Esophagus muscularis mucosa (tissue), 4 donors: ENCODE measurements at regions not wholly inside any gene's neighbourhood (a gene's known extent, or its start where the extent isn't known, plus 50 kb on each side); places are given as distances from the start of the nearest gene placed in this dataset.

Experiments used
- DNase-seq: peaks from one replicate; pipeline ENCODE4 v3.0.0-alpha.2; 2017; ENCODE audit errors: extremely low spot score
- H3K27ac ChIP-seq, 4 donors: fragments of 200-600 bp; sonication (generic); replicated peaks in 1 of 4; 1 replicate in 3 of 4; 2 replicates in 1 of 4; pipeline ENCODE4 v1.5.1; 2016 to 2019; ENCODE audit warnings: mild to moderate bottlenecking in 1 of 4
- H3K27me3 ChIP-seq, 4 donors: fragments of 200-600 bp; sonication (generic); one replicate each; pipeline versions ENCODE4 v1.5.1 to v1.6.0; 2016 to 2019
- H3K36me3 ChIP-seq, 4 donors: fragments of 200-600 bp; sonication (generic); one replicate each; pipeline ENCODE4 v1.5.1; 2016 to 2019
- H3K4me1 ChIP-seq, 4 donors: fragments of 200-600 bp; sonication (generic); one replicate each; pipeline ENCODE4 v1.5.1; 2016 to 2019
- H3K4me3 ChIP-seq, 4 donors: fragments of 200-600 bp; sonication (generic); 1 replicate in 2 of 4; 2 replicates in 2 of 4; pipeline ENCODE4 v1.5.1; 2016 to 2019; ENCODE audit warnings: mild to moderate bottlenecking in 4 of 4, moderate library complexity in 1 of 4
- H3K9me3 ChIP-seq, 4 donors: fragments of 200-600 bp; sonication (generic); 1 replicate in 3 of 4; 2 replicates in 1 of 4; pipeline ENCODE4 v1.5.1; 2016 to 2019
- EP300 ChIP-seq: sonication (generic); formaldehyde crosslinking; IDR thresholded peaks from one replicate; pipeline ENCODE4 v1.6.1; 2017; ENCODE audit warnings: antibody characterized with exemption
- POLR2A ChIP-seq: fragments of 450-650 bp; IDR thresholded peaks from one replicate; pipeline ENCODE4 v1.6.1; 2017; ENCODE audit warnings: antibody characterized with exemption, moderate library complexity, mild to moderate bottlenecking, low read depth
- POLR2AphosphoS5 ChIP-seq, 2 donors: sonication (generic); formaldehyde crosslinking; IDR thresholded peaks; one replicate each; pipeline ENCODE4 v1.6.1; 2017; ENCODE audit warnings: antibody characterized with exemption in 2 of 2
- WGBS: methylation state at CpG from one replicate; pipeline ENCODE4 v1.1.5; 2018; 5-methylcytosine and 5-hydroxymethylcytosine counted together
- intact Hi-C: fragments of 100-400 bp; cut with DNase I; formaldehyde crosslinking; loops from one replicate; pipeline ENCODE4 v1.15.1; 2023
- TF ChIP-seq, protein P1 (sequence below), 3 experiments: fragments of 200-600 bp in 2 of 3; fragments of 450-650 bp in 1 of 3; sonication (generic) in 2 of 3; IDR thresholded peaks; one replicate each; pipeline ENCODE4 v1.5.1; 2017 to 2019; ENCODE audit warnings: antibody characterized with exemption in 3 of 3, mild to moderate bottlenecking in 2 of 3, moderate library complexity in 1 of 3

- no peak for TF ChIP-seq POLR2AphosphoS5 (IDR thresholded peaks at IDR 0.05)
- no peak for TF ChIP-seq EP300
- TF ChIP-seq, protein P1, sequence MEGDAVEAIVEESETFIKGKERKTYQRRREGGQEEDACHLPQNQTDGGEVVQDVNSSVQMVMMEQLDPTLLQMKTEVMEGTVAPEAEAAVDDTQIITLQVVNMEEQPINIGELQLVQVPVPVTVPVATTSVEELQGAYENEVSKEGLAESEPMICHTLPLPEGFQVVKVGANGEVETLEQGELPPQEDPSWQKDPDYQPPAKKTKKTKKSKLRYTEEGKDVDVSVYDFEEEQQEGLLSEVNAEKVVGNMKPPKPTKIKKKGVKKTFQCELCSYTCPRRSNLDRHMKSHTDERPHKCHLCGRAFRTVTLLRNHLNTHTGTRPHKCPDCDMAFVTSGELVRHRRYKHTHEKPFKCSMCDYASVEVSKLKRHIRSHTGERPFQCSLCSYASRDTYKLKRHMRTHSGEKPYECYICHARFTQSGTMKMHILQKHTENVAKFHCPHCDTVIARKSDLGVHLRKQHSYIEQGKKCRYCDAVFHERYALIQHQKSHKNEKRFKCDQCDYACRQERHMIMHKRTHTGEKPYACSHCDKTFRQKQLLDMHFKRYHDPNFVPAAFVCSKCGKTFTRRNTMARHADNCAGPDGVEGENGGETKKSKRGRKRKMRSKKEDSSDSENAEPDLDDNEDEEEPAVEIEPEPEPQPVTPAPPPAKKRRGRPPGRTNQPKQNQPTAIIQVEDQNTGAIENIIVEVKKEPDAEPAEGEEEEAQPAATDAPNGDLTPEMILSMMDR (IDR thresholded peaks at IDR 0.05): no peak
- Histone ChIP-seq H3K27me3 (no peaks in the 10 kb centered on the region), H3K4me1 (no peaks in the 10 kb centered on the region), H3K27ac (no peak overlapping the region), H3K4me3 (no peak overlapping the region), H3K36me3 (no peaks in the 10 kb centered on the region), H3K9me3 (no peaks in the 10 kb centered on the region)
- no peak for DNase-seq
- WGBS: 52% methylated on average over 10 of the region's 10 CpGs
- intact Hi-C loops: no loop called here
Measured at GRCh38 chr13:79212064-79212619, 193.9 kb downstream of the RBM26 start.

DNA sequence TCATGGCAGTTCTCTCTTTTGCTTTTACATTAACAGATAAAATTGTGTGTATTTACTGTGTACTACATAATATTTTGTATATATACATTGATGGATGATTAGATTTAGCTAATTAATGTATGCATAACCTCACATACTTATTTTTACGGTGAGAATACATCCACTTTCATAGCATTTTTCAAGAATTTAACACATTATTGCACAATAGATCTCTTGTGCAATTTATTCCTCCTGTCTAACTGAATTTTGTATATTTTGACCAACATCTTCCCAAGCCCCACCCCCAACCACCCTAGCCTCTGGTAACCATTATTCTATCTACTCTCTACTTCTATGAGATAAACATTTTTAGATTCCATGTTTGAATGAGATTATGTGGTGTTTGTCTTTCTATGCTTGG, 194.7 kb downstream of the RBM26 start:
- WGBS: 81% methylated on average over 1 of the region's 1 CpG
- H3K27ac ChIP-seq: no peak overlapping the region

GRCh38 chr13:79197933-79198332, 208.1 kb downstream of the RBM26 start:
- no peaks in the 10 kb centered on the region for H3K4me1 ChIP-seq
- no peak for TF ChIP-seq POLR2A
- no peak for TF ChIP-seq EP300
- TF ChIP-seq, protein P1 (IDR thresholded peaks at IDR 0.05): no peak
- TF ChIP-seq POLR2AphosphoS5 (IDR thresholded peaks at IDR 0.05): no peak
- H3K27ac ChIP-seq: no peak overlapping the region
- H3K9me3 ChIP-seq: no peaks in the 10 kb centered on the region
- no peak for DNase-seq
- intact Hi-C loops: no loop called here
- H3K4me3 ChIP-seq: no peak overlapping the region
- no peaks in the 10 kb centered on the region for H3K36me3 ChIP-seq
- 59% methylated on average over 2 of the region's 2 CpGs for WGBS
- no peaks in the 10 kb centered on the region for H3K27me3 ChIP-seq

More for the DNA sequence above, 194.7 kb downstream of the RBM26 start:
- TF ChIP-seq, protein P1 (IDR thresholded peaks at IDR 0.05): no peak
- no peak for TF ChIP-seq POLR2A
- no peak for TF ChIP-seq POLR2AphosphoS5 (IDR thresholded peaks at IDR 0.05)
- TF ChIP-seq EP300: no peak
- Histone ChIP-seq H3K4me3 (no peak overlapping the region), H3K36me3 (no peaks in the 10 kb centered on the region), H3K27me3 (no peaks in the 10 kb centered on the region), H3K9me3 (no peaks in the 10 kb centered on the region), H3K4me1 (no peaks in the 10 kb centered on the region)
- DNase-seq: no peak
- intact Hi-C loops: no loop called here

GRCh38 chr13:79196843-79197242, 209.2 kb downstream of the RBM26 start:
- WGBS: 82% methylated on average over 3 of the region's 3 CpGs
- Histone ChIP-seq H3K27me3 (no peaks in the 10 kb centered on the region), H3K9me3 (no peaks in the 10 kb centered on the region), H3K36me3 (no peaks in the 10 kb centered on the region), H3K27ac (no peak overlapping the region), H3K4me3 (no peak overlapping the region), H3K4me1 (no peaks in the 10 kb centered on the region)
- DNase-seq: no peak
- no peak for TF ChIP-seq POLR2A
- intact Hi-C loops: no loop called here

DNA sequence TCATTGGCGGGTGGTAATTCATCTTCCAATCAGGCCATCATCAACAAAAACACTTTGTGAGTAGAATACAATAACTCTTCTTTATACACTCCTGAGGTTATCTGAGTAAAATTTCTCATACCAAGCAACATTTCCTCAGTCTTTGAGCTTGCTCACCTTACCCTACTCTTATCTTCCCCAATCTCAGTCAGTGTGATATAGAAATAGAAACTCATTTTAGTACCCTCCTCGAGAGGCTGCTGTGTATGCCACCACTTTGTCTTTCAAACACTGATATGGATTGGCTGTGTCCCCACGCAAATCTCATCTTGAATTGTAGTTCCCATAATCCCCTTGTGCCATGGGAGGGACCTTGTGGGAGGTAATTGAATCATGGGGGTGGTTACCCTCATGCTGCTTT, 209.7 kb downstream of the RBM26 start:
- TF ChIP-seq EP300 (no peak), POLR2AphosphoS5 (IDR thresholded peaks at IDR 0.05) (no peak)

GRCh38 chr13:79194727-79195126, 211.3 kb downstream of the RBM26 start:
- DNase-seq: no peak
- Histone ChIP-seq H3K27me3 (no peaks in the 10 kb centered on the region), H3K36me3 (no peaks in the 10 kb centered on the region), H3K27ac (no peak overlapping the region), H3K9me3 (no peaks in the 10 kb centered on the region), H3K4me1 (no peaks in the 10 kb centered on the region), H3K4me3 (no peak overlapping the region)
- 93% methylated on average over 2 of the region's 2 CpGs for WGBS
- intact Hi-C loops: no loop called here
- TF ChIP-seq EP300 (no peak), POLR2A (no peak), POLR2AphosphoS5 (IDR thresholded peaks at IDR 0.05) (no peak)
- TF ChIP-seq, protein P1 (IDR thresholded peaks at IDR 0.05): no peak

More for the DNA sequence above, 209.7 kb downstream of the RBM26 start:
- intact Hi-C loops: no loop called here
- 91% methylated on average over 3 of the region's 3 CpGs for WGBS
- Histone ChIP-seq H3K4me3 (no peak overlapping the region), H3K36me3 (no peaks in the 10 kb centered on the region), H3K4me1 (no peaks in the 10 kb centered on the region), H3K27ac (no peak overlapping the region), H3K9me3 (no peaks in the 10 kb centered on the region), H3K27me3 (no peaks in the 10 kb centered on the region)
- no peak for DNase-seq
